Stimulated activated CD8-positive, alpha-beta memory T cell treated with anti-CD3 and anti-CD28 coated beads, Interleukin-4, amount 100 ng/mL, for 48 hours (primary cell): ENCODE measurements at regions not wholly inside any gene's neighbourhood (a gene's known extent, or its start where the extent isn't known, plus 50 kb on each side); places are given as distances from the start of the nearest gene placed in this dataset.

ENCODE experiments used
- DNase-seq: peaks from one replicate; pipeline ENCODE4 v3.0.0-alpha.2; 2020

GRCh38 chr22:27614006-27614649 lies 187.4 kb downstream of the MN1 start:
- no peak for DNase-seq

- no peak for DNase-seq
These were observed 186.9 kb downstream of the MN1 start for GRCh38 chr22:27614650-27615007.

GRCh38 chr22:27615408-27615807 lies 186.1 kb downstream of the MN1 start:
- DNase-seq = no peak

- DNase-seq = no peak
These were observed 185.5 kb downstream of the MN1 start for GRCh38 chr22:27616033-27616432.

GRCh38 chr22:27617214-27617881 lies 184.2 kb downstream of the MN1 start:
- DNase-seq = no peak

GRCh38 chr22:27620367-27621154 lies 181.0 kb downstream of the MN1 start:
- DNase-seq = no peak

GRCh38 chr22:27621486-27622070 lies 180.0 kb downstream of the MN1 start:
- DNase-seq = no peak

GRCh38 chr22:27624042-27624441 lies 177.5 kb downstream of the MN1 start:
- no peak for DNase-seq

GRCh38 chr22:27624705-27625104 lies 176.9 kb downstream of the MN1 start:
- DNase-seq = no peak

- DNase-seq = no peak
These were observed 175.5 kb downstream of the MN1 start for GRCh38 chr22:27625769-27626674.

- no peak for DNase-seq
These were observed 174.7 kb downstream of the MN1 start for GRCh38 chr22:27626675-27627443.

- no peak for DNase-seq
These were observed 174.1 kb downstream of the MN1 start for GRCh38 chr22:27627444-27627833.

- no peak for DNase-seq
These were observed 173.7 kb downstream of the MN1 start for GRCh38 chr22:27627901-27628300.

GRCh38 chr22:27628341-27628740 lies 173.2 kb downstream of the MN1 start:
- no peak for DNase-seq

GRCh38 chr22:27628891-27629631 lies 172.5 kb downstream of the MN1 start:
- no peak for DNase-seq

GRCh38 chr22:27629908-27630673 lies 171.5 kb downstream of the MN1 start:
- no peak for DNase-seq

GRCh38 chr22:27630754-27631153 lies 170.8 kb downstream of the MN1 start:
- no peak for DNase-seq

GRCh38 chr22:27631641-27632040 lies 169.9 kb downstream of the MN1 start:
- no peak for DNase-seq

- no peak for DNase-seq
These were observed 168.9 kb downstream of the MN1 start for GRCh38 chr22:27632451-27633295.
